ENCODE measurements at regions not wholly inside any gene's neighbourhood (a gene's known extent, or its start where the extent isn't known, plus 50 kb on each side); places are given as distances from the start of the nearest gene placed in this dataset.

- no peaks in the 10 kb centered on the region for H3K9me3 ChIP-seq (ENCODE audit: severe bottlenecking)
- H3K36me3 ChIP-seq (ENCODE audit: low read depth), result no peaks in the 10 kb centered on the region
- no peak for TF ChIP-seq CTCF (IDR thresholded peaks at IDR 0.05; ENCODE audit: poor library complexity, severe bottlenecking)
- DNase-seq (ENCODE audit: low spot score) (no peak), ATAC-seq (ENCODE audit: low read depth) (no peak)
- no peaks in the 10 kb centered on the region for H3K4me1 ChIP-seq (ENCODE audit: insufficient read depth, poor library complexity, severe bottlenecking)
- no peak overlapping the region for H3K4me3 ChIP-seq (ENCODE audit: severe bottlenecking)
- no peaks in the 10 kb centered on the region for H3K27me3 ChIP-seq (ENCODE audit: insufficient read depth, poor library complexity, severe bottlenecking)
- no peak overlapping the region for H3K27ac ChIP-seq (ENCODE audit: poor library complexity, severe bottlenecking)
Observed at GRCh38 chr2:205868773-205869333, 186.6 kb downstream of the NRP2 start.

- Histone ChIP-seq H3K4me1 (ENCODE audit: insufficient read depth, poor library complexity, severe bottlenecking) (no peaks in the 10 kb centered on the region), H3K27ac (ENCODE audit: poor library complexity, severe bottlenecking) (no peak overlapping the region), H3K9me3 (ENCODE audit: severe bottlenecking) (no peaks in the 10 kb centered on the region), H3K36me3 (ENCODE audit: low read depth) (no peaks in the 10 kb centered on the region), H3K4me3 (ENCODE audit: severe bottlenecking) (no peak overlapping the region), H3K27me3 (ENCODE audit: insufficient read depth, poor library complexity, severe bottlenecking) (no peaks in the 10 kb centered on the region)
- ATAC-seq (ENCODE audit: low read depth) (no peak), DNase-seq (ENCODE audit: low spot score) (no peak)
- TF ChIP-seq CTCF (IDR thresholded peaks at IDR 0.05; ENCODE audit: poor library complexity, severe bottlenecking), result no peak
Observed at GRCh38 chr2:205868053-205868452, 185.8 kb downstream of the NRP2 start.

- no peak for TF ChIP-seq CTCF (IDR thresholded peaks at IDR 0.05; ENCODE audit: poor library complexity, severe bottlenecking)
- H3K27ac ChIP-seq (ENCODE audit: poor library complexity, severe bottlenecking), result no peak overlapping the region
Observed at GRCh38 chr2:205867371-205867770, 185.1 kb downstream of the NRP2 start.

GRCh38 chr2:205865905-205866441 is 183.7 kb downstream of the NRP2 start:
- no peak for ATAC-seq (ENCODE audit: low read depth)
- no peak overlapping the region for H3K4me3 ChIP-seq (ENCODE audit: severe bottlenecking)
- H3K27me3 ChIP-seq (ENCODE audit: insufficient read depth, poor library complexity, severe bottlenecking), result no peaks in the 10 kb centered on the region
- H3K4me1 ChIP-seq (ENCODE audit: insufficient read depth, poor library complexity, severe bottlenecking), result no peaks in the 10 kb centered on the region
- no peak for TF ChIP-seq CTCF (IDR thresholded peaks at IDR 0.05; ENCODE audit: poor library complexity, severe bottlenecking)
- no peaks in the 10 kb centered on the region for H3K36me3 ChIP-seq (ENCODE audit: low read depth)
- H3K27ac ChIP-seq (ENCODE audit: poor library complexity, severe bottlenecking), result no peak overlapping the region
- no peak for DNase-seq (ENCODE audit: low spot score)
- H3K9me3 ChIP-seq (ENCODE audit: severe bottlenecking), result no peaks in the 10 kb centered on the region

More at GRCh38 chr2:205867371-205867770, 185.1 kb downstream of the NRP2 start:
- ATAC-seq (ENCODE audit: low read depth), result no peak
- DNase-seq (ENCODE audit: low spot score), result no peak
- no peaks in the 10 kb centered on the region for H3K36me3 ChIP-seq (ENCODE audit: low read depth)
- H3K27me3 ChIP-seq (ENCODE audit: insufficient read depth, poor library complexity, severe bottlenecking), result no peaks in the 10 kb centered on the region
- H3K9me3 ChIP-seq (ENCODE audit: severe bottlenecking), result no peaks in the 10 kb centered on the region
- H3K4me1 ChIP-seq (ENCODE audit: insufficient read depth, poor library complexity, severe bottlenecking), result no peaks in the 10 kb centered on the region
- H3K4me3 ChIP-seq (ENCODE audit: severe bottlenecking), result no peak overlapping the region

- no peak for DNase-seq (ENCODE audit: low spot score)
- ATAC-seq (ENCODE audit: low read depth), result no peak
- no peaks in the 10 kb centered on the region for H3K4me1 ChIP-seq (ENCODE audit: insufficient read depth, poor library complexity, severe bottlenecking)
- H3K27me3 ChIP-seq (ENCODE audit: insufficient read depth, poor library complexity, severe bottlenecking), result no peaks in the 10 kb centered on the region
- no peak overlapping the region for H3K4me3 ChIP-seq (ENCODE audit: severe bottlenecking)
- no peaks in the 10 kb centered on the region for H3K36me3 ChIP-seq (ENCODE audit: low read depth)
- no peak for TF ChIP-seq CTCF (IDR thresholded peaks at IDR 0.05; ENCODE audit: poor library complexity, severe bottlenecking)
- no peaks in the 10 kb centered on the region for H3K9me3 ChIP-seq (ENCODE audit: severe bottlenecking)
- no peak overlapping the region for H3K27ac ChIP-seq (ENCODE audit: poor library complexity, severe bottlenecking)
Observed at GRCh38 chr2:205865056-205865455, 182.8 kb downstream of the NRP2 start.

Measured in RWPE2 (cell line).